ENCODE measurements at regions not wholly inside any gene's neighbourhood (a gene's known extent, or its start where the extent isn't known, plus 50 kb on each side); places are given as distances from the start of the nearest gene placed in this dataset.
A peak's percentile ranks its signal among the peaks of the same experiment; 100 is the strongest.

DNA sequence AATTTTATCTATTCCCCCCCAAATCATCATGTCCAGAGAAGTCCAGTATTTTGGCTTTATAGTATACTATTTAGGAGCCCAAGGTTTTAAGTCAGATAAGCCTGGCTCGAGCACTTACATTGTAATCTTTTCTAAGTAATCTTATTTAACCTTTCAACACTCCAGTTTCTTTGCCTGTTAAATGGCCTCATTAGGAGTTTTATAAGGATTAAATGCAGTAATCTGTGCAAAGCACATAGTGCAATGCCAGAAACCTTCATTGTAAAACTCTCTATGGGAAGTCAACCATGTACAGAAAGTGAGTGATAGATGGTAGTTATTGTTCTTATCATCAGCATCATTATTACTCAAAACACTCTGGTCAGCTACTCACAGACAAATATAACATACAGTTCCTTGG, 1330.4 kb downstream of the SLC16A7 start:
- H3K36me3 Mint-ChIP-seq (ENCODE audit: insufficient read depth, unreplicated experiment), result no peaks in the 10 kb centered on the region
- DNase-seq, result no peak
- TF ChIP-seq, protein P1, sequence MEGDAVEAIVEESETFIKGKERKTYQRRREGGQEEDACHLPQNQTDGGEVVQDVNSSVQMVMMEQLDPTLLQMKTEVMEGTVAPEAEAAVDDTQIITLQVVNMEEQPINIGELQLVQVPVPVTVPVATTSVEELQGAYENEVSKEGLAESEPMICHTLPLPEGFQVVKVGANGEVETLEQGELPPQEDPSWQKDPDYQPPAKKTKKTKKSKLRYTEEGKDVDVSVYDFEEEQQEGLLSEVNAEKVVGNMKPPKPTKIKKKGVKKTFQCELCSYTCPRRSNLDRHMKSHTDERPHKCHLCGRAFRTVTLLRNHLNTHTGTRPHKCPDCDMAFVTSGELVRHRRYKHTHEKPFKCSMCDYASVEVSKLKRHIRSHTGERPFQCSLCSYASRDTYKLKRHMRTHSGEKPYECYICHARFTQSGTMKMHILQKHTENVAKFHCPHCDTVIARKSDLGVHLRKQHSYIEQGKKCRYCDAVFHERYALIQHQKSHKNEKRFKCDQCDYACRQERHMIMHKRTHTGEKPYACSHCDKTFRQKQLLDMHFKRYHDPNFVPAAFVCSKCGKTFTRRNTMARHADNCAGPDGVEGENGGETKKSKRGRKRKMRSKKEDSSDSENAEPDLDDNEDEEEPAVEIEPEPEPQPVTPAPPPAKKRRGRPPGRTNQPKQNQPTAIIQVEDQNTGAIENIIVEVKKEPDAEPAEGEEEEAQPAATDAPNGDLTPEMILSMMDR (IDR thresholded peaks at IDR 0.05; ENCODE audit: unreplicated experiment), result no peak
- H3K9me3 Mint-ChIP-seq (ENCODE audit: low read depth, unreplicated experiment), result peaks cover 2% of the 10 kb centered on the region
- CTCF ChIA-PET, result no interaction called here
- intact Hi-C loops (cut with micrococcal nuclease; ENCODE audit: unreplicated experiment), result no loop called here
- H3K4me1 Mint-ChIP-seq (ENCODE audit: low read depth, unreplicated experiment), result no peaks in the 10 kb centered on the region
- no peak overlapping the region for H3K27ac Mint-ChIP-seq (ENCODE audit: unreplicated experiment)
- no peaks in the 10 kb centered on the region for H3K27me3 Mint-ChIP-seq (ENCODE audit: unreplicated experiment)
- H3K4me3 Mint-ChIP-seq (ENCODE audit: low read depth, unreplicated experiment), result no peak overlapping the region
- BruUV-seq (replicated peaks), result no TSS peak

DNA sequence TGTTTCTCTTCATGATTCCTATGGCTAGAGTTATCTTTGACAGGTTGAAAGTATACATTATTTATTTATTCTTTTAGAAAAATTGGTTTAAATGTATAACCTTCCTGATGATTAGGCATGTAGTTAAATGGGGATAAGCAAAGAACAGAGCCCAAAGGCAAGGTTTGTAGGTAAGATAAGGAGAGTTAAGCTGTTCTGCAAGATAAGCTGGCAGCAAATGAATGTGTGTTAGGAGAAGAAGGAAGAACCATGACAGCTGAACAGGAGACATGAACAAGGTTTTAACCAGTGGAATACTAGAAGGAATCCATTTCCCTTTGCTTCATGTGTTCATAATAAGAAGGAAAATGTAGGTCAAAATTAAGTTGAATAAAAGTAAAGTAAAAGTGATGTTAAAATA, 1330.1 kb upstream of the USP15 start:
- H3K27ac Mint-ChIP-seq (ENCODE audit: unreplicated experiment), result no peak overlapping the region
- H3K4me3 Mint-ChIP-seq (ENCODE audit: low read depth, unreplicated experiment), result no peak overlapping the region
- no peaks in the 10 kb centered on the region for H3K36me3 Mint-ChIP-seq (ENCODE audit: insufficient read depth, unreplicated experiment)
- no peak for DNase-seq
- no peaks in the 10 kb centered on the region for H3K9me3 Mint-ChIP-seq (ENCODE audit: low read depth, unreplicated experiment)
- H3K4me1 Mint-ChIP-seq (ENCODE audit: low read depth, unreplicated experiment), result no peaks in the 10 kb centered on the region
- BruUV-seq (replicated peaks), result no TSS peak
- TF ChIP-seq, protein P1 (IDR thresholded peaks at IDR 0.05; ENCODE audit: unreplicated experiment), result no peak
- CTCF ChIA-PET, result no interaction called here
- H3K27me3 Mint-ChIP-seq (ENCODE audit: unreplicated experiment), result no peaks in the 10 kb centered on the region
- intact Hi-C loops (cut with micrococcal nuclease; ENCODE audit: unreplicated experiment), result no loop called here

DNA sequence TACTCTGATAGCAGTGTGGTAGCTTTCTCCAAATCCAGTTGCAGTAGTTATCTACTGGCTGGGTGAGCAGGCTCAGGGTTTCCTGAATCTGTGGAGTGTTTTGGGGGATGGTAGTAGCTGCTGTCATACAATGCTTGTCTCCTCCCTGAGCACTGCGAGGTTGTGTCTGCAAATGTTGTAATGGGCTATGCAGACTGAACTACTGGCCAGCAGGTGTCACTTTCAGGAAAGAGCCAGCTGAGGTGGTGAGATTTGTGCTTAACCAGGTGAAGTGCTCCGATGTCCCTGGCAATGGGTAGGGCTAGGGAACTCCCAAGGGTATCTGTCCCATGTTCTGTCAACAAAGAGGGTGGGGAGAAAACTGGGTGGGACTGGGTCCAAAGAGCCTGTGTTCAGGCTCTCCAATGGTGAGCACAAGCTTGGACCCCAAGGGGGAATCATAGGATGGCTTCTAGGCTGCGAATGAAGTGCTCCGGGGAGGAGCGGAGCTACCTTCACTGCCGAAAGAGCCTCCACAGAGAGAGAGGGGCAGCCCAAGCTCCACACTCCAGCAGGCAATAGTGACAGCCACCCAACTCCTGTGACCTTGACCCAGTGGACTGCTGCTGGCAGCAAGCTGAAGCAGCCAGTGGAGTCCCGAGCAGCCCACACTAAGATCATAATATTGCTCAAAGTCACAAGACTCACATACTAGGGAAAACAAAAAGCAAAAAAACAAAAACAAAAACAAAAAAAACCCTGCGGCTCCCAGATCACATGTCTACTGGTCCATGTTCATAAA, 1324.0 kb upstream of the USP15 start:
- no peak overlapping the region for H3K27ac Mint-ChIP-seq (ENCODE audit: unreplicated experiment)
- H3K36me3 Mint-ChIP-seq (ENCODE audit: insufficient read depth, unreplicated experiment), result no peaks in the 10 kb centered on the region
- H3K27me3 Mint-ChIP-seq (ENCODE audit: unreplicated experiment), result no peaks in the 10 kb centered on the region
- H3K4me1 Mint-ChIP-seq (ENCODE audit: low read depth, unreplicated experiment), result no peaks in the 10 kb centered on the region
- CTCF ChIA-PET, result interaction anchor here (0.7 kb wide), 1 partner anchor 345 kb away, joined by 3 read pairs; no protein-coding TSS in a partner anchor
- H3K9me3 Mint-ChIP-seq (ENCODE audit: low read depth, unreplicated experiment), result no peaks in the 10 kb centered on the region
- peak; percentile 11 for DNase-seq
- intact Hi-C loops (cut with micrococcal nuclease; ENCODE audit: unreplicated experiment), result loop anchor here (2.0 kb wide), 1 partner anchor 15 kb away; no protein-coding TSS in a partner anchor
- H3K4me3 Mint-ChIP-seq (ENCODE audit: low read depth, unreplicated experiment), result no peak overlapping the region
- no TSS peak for BruUV-seq (replicated peaks)
- TF ChIP-seq, protein P1 (IDR thresholded peaks at IDR 0.05; ENCODE audit: unreplicated experiment), result no peak

DNA sequence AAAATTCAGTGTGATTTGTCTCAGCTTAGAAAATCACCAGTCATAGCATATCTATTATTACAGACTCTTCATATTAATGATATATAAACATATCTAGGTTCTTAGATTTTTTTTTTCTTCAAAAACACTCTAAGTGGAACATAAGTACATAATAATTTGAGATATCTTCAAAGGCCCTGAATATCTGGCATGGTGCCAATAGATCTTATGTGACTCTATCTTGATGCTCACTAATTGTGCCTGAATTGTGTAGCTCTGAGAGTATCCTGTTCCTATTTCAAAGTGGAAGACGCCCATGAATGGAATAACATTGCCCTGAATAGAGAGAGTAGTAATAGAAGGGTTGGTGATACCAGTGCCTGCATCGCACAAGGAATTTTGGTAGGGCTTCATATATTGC, 1312.7 kb upstream of the USP15 start:
- DNase-seq, result no peak
- intact Hi-C loops (cut with micrococcal nuclease; ENCODE audit: unreplicated experiment), result no loop called here
- TF ChIP-seq, protein P1 (IDR thresholded peaks at IDR 0.05; ENCODE audit: unreplicated experiment), result no peak
- H3K9me3 Mint-ChIP-seq (ENCODE audit: low read depth, unreplicated experiment), result no peaks in the 10 kb centered on the region
- no TSS peak for BruUV-seq (replicated peaks)
- no peaks in the 10 kb centered on the region for H3K27me3 Mint-ChIP-seq (ENCODE audit: unreplicated experiment)
- no peaks in the 10 kb centered on the region for H3K36me3 Mint-ChIP-seq (ENCODE audit: insufficient read depth, unreplicated experiment)
- CTCF ChIA-PET, result no interaction called here
- no peak overlapping the region for H3K4me3 Mint-ChIP-seq (ENCODE audit: low read depth, unreplicated experiment)
- H3K4me1 Mint-ChIP-seq (ENCODE audit: low read depth, unreplicated experiment), result no peaks in the 10 kb centered on the region
- no peak overlapping the region for H3K27ac Mint-ChIP-seq (ENCODE audit: unreplicated experiment)

All from Calu3 (cell line).